ENCODE measurements at regions not wholly inside any gene's neighbourhood (a gene's known extent, or its start where the extent isn't known, plus 50 kb on each side); places are given as distances from the start of the nearest gene placed in this dataset.

DNA sequence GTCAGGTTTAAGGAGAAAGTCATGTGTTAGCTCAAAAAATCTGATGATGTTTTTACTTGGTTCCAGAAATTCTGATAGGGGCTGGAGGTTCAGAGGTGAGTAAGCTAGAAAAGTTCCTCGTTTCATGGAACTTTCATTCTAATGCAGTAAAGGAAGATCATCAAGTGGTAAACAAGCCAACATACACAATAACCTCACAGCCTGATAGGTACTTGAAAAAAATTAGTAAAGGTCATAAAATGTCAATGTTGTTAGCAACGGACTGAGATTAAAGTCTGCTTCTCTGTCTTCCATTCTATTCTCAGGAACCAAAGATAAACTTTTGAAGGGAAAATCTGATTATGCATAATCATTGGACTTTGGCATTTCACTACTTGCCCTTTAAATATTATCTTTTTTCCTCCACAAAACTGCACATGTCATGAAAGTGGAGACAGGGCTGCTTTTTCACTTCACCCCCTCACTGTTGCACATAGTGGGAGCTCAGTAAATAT, 165.4 kb upstream of the MAF start:
- TF ChIP-seq, protein P1, sequence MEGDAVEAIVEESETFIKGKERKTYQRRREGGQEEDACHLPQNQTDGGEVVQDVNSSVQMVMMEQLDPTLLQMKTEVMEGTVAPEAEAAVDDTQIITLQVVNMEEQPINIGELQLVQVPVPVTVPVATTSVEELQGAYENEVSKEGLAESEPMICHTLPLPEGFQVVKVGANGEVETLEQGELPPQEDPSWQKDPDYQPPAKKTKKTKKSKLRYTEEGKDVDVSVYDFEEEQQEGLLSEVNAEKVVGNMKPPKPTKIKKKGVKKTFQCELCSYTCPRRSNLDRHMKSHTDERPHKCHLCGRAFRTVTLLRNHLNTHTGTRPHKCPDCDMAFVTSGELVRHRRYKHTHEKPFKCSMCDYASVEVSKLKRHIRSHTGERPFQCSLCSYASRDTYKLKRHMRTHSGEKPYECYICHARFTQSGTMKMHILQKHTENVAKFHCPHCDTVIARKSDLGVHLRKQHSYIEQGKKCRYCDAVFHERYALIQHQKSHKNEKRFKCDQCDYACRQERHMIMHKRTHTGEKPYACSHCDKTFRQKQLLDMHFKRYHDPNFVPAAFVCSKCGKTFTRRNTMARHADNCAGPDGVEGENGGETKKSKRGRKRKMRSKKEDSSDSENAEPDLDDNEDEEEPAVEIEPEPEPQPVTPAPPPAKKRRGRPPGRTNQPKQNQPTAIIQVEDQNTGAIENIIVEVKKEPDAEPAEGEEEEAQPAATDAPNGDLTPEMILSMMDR (IDR thresholded peaks at IDR 0.05; ENCODE audit: insufficient read depth, low read length, missing control alignments): no peak
- H3K4me3 ChIP-seq (ENCODE audit: low read depth, low read length): no peak overlapping the region
- POLR2A ChIA-PET: no interaction called here
- CTCF ChIA-PET: no interaction called here
- DNase-seq (ENCODE audit: low read depth, low spot score): no peak

DNA sequence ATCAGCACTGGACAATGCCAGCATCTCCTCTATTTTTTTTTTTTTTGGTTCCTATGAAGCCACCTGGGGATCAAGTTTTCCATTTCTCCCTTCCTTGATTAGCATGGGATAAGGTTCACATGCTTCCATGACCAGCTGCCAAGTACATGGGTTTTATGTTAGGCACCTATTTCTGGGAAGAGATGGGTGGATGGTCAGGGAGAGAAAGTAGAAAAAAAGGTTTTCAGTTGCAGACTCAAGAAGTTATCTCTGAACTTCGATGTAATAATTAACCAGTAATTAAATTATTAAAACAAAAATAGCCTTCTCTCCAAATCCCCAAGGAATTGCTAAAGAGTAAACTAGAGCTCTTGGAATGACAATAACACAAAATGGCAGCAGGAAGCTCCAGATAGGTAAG, 164.9 kb upstream of the MAF start:
- DNase-seq (ENCODE audit: low read depth, low spot score): no peak
- H3K4me3 ChIP-seq (ENCODE audit: low read depth, low read length): no peak overlapping the region
- ChIA-PET POLR2A (no interaction called here), CTCF (interaction anchor here (1.8 kb wide), 1 partner anchor 604 kb away, joined by 4 read pairs; no protein-coding TSS in a partner anchor)
- TF ChIP-seq, protein P1 (IDR thresholded peaks at IDR 0.05; ENCODE audit: insufficient read depth, low read length, missing control alignments): no peak

DNA sequence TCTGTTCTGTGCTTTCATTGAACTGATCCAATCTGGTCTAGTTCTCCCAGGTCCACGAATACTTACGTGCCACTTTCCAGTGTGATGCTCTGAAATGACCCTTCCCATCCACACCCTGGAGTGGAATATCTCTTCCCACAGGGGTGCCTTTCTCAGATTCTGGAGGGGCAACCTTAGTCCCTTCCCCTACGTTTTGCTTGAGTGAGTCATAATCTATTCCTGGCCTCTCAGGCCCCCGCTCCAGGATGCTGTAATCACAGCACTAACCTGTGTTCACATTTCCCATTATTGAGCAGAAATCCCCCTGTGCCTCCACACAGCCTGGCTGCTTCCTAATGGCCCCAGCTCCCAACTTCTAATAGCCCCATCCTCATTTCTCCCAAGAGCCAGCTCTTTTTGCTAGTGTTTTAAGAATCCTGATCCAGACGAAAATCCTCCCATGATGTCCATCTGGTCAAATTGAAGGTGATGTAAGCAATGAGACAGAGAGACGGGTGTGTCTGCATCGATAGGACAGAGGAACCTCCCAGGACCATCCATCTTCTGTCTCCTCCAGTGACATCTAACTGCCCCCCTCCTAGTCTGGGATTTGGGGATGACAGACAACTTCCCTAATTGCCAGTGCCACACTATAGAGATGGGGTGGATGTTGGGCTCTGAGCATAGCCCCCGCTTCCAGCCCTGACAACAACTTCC, 164.0 kb upstream of the MAF start:
- DNase-seq (ENCODE audit: low read depth, low spot score): no peak
- H3K4me3 ChIP-seq (ENCODE audit: low read depth, low read length): no peak overlapping the region
- ChIA-PET POLR2A (no interaction called here), CTCF (interaction anchor here (1.8 kb wide), 1 partner anchor 605 kb away, joined by 4 read pairs; no protein-coding TSS in a partner anchor)
- TF ChIP-seq, protein P1 (IDR thresholded peaks at IDR 0.05; ENCODE audit: insufficient read depth, low read length, missing control alignments): no peak

DNA sequence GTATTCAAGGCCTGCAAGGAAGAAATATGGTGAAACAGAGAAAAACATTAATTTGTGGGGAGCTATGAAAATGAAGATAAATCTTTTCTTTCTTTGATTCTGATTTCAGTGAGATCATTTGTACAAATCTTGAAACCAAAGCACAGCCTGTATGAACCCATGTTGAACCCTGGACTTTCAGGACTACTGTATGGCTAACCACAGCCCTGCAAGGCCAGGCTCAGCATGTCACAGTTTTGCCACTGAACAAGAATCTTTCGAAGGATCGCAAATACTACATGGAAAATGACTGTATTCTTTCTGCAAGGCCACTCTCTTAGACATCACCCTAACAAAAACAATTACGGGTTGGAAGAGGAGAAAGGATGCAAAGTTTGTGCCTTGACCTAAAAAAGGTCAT, 161.7 kb upstream of the MAF start:
- DNase-seq (ENCODE audit: low read depth, low spot score): no peak
- TF ChIP-seq, protein P1 (IDR thresholded peaks at IDR 0.05; ENCODE audit: insufficient read depth, low read length, missing control alignments): no peak
- ChIA-PET CTCF (no interaction called here), POLR2A (no interaction called here)
- H3K4me3 ChIP-seq (ENCODE audit: low read depth, low read length): no peak overlapping the region

DNA sequence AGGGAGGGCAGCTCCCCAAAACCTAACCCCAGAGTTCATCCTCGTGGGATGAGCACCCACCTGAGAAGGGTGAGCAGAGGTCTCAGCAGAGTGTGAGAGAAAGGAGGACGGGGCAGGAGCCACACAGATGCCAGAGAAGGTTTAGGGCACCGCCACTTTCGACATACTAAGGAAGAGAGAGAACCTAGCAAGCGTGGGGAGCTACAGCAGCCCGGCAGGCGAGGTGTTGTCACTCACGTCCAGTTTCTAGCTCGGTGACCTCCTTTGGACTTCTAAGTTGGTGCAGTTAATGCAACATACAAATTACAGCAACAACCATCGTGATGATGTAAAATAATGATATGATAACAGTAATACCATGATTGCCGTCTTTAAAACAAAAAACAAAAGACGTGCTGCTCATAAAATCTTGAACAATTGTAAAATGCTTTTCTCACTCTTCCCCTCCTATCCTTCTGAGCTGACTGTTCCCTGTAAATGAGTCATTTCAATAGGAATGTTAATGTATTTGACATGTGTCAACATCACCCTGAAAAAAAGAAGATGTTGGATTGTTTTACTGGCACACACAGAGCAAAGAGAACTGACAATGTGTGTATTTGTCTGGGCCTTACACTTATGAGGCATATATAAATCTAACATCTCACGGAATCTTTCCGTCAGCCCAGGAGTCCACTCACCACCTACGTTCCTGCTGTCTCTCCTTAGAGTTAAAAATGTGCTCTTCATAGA, 158.2 kb upstream of the MAF start:
- no peak overlapping the region for H3K4me3 ChIP-seq (ENCODE audit: low read depth, low read length)
- POLR2A ChIA-PET: no interaction called here
- CTCF ChIA-PET: no interaction called here
- no peak for DNase-seq (ENCODE audit: low read depth, low spot score)
- TF ChIP-seq, protein P1 (IDR thresholded peaks at IDR 0.05; ENCODE audit: insufficient read depth, low read length, missing control alignments): no peak

DNA sequence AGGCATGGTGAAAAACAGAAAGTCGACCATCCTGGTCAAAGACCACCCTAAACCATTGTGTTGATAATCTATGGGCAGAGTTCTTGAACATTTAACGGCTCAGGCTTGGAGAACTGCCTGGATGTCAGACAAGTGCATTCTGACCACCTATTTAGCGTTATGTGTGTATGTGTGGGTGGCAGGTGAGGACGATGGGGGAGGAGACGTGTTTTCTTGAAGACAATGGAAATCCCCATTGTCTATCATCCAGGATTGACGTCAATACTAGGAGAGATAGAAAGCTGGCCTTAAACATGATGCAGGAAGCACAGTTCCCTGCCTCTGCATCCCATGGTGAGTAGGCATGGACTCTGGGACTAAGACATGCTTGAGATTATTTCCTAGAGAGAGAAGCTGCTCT, 157.4 kb upstream of the MAF start:
- POLR2A ChIA-PET: no interaction called here
- CTCF ChIA-PET: no interaction called here
- TF ChIP-seq, protein P1 (IDR thresholded peaks at IDR 0.05; ENCODE audit: insufficient read depth, low read length, missing control alignments): no peak
- no peak overlapping the region for H3K4me3 ChIP-seq (ENCODE audit: low read depth, low read length)
- no peak for DNase-seq (ENCODE audit: low read depth, low spot score)

All from AG04449 (cell line).